HL-60 (cell line): ENCODE measurements at regions not wholly inside any gene's neighbourhood (a gene's known extent, or its start where the extent isn't known, plus 50 kb on each side); places are given as distances from the start of the nearest gene placed in this dataset.

Source experiments
- CTCF ChIP-seq: IDR thresholded peaks from one replicate; pipeline ENCODE4 v1.5.1; 2011; ENCODE audit warnings: low read length, control low read depth, inconsistent platforms; ENCODE audit not compliant: insufficient read depth
- GABPA ChIP-seq: IDR thresholded peaks from 2 replicates; pipeline ENCODE4 v1.6.1; 2012; ENCODE audit warnings: low read depth
- POLR2AphosphoS5 ChIP-seq: IDR thresholded peaks from 2 replicates; pipeline ENCODE4 v1.6.1; 2012; ENCODE audit warnings: low read depth
- REST ChIP-seq: IDR thresholded peaks from 2 replicates; pipeline ENCODE4 v1.6.1; 2012; ENCODE audit warnings: low read depth; ENCODE audit not compliant: insufficient replicate concordance
- SPI1 ChIP-seq: IDR thresholded peaks from 2 replicates; pipeline ENCODE4 v1.6.1; 2012; ENCODE audit warnings: low read depth, mild to moderate bottlenecking, borderline replicate concordance

GRCh38 chr2:121043827-121044222 lies 241.2 kb downstream of the TFCP2L1 start:
- no peak for TF ChIP-seq CTCF
- no peak for TF ChIP-seq POLR2AphosphoS5
- TF ChIP-seq GABPA = no peak
- no peak for TF ChIP-seq REST
- TF ChIP-seq SPI1 = no peak
